ENCODE measurements at regions not wholly inside any gene's neighbourhood (a gene's known extent, or its start where the extent isn't known, plus 50 kb on each side); places are given as distances from the start of the nearest gene placed in this dataset.

GRCh38 chr3:125654526-125654925 lies 59.2 kb upstream of the OSBPL11 start:
- no peak overlapping the region for H3K4me3 ChIP-seq
- intact Hi-C loops (cut with DNase I), result no loop called here

GRCh38 chr3:125662675-125663074 lies 67.4 kb upstream of the OSBPL11 start:
- DNase-seq, result no peak
- intact Hi-C loops (cut with DNase I), result no loop called here
- Histone ChIP-seq H3K27ac (no peak overlapping the region), H3K27me3 (no peaks in the 10 kb centered on the region), H3K36me3 (no peaks in the 10 kb centered on the region), H3K4me3 (no peak overlapping the region), H3K4me1 (peaks cover 0 to 35% (median 7%) of the 10 kb centered on the region in 4 donors), H3K9me3 (no peaks in the 10 kb centered on the region)
- WGBS, 2 donors, result 96 to 98% methylated on average over 2 of the region's 2 CpGs
- TF ChIP-seq POLR2A (IDR thresholded peaks at IDR 0.05), result no peak
- no peak for TF ChIP-seq EP300 (IDR thresholded peaks at IDR 0.05)
- TF ChIP-seq CTCF (IDR thresholded peaks at IDR 0.05), result no peak
- TF ChIP-seq POLR2AphosphoS5 (IDR thresholded peaks at IDR 0.05), result no peak

More at GRCh38 chr3:125654526-125654925, 59.2 kb upstream of the OSBPL11 start:
- no peak for TF ChIP-seq POLR2A (IDR thresholded peaks at IDR 0.05)
- no peak for TF ChIP-seq POLR2AphosphoS5 (IDR thresholded peaks at IDR 0.05)
- no peak for TF ChIP-seq EP300 (IDR thresholded peaks at IDR 0.05)
- no peak for TF ChIP-seq CTCF (IDR thresholded peaks at IDR 0.05)
- 93 to 95% methylated on average over 1 of the region's 1 CpG for WGBS, 2 donors
- Histone ChIP-seq H3K9me3 (no peaks in the 10 kb centered on the region), H3K4me1 (peaks cover 0 to 2% (median 0%) of the 10 kb centered on the region in 4 donors), H3K27ac (no peak overlapping the region), H3K27me3 (no peaks in the 10 kb centered on the region), H3K36me3 (no peaks in the 10 kb centered on the region)
- DNase-seq, result no peak

- Histone ChIP-seq H3K4me1 (peaks cover 0 to 50% (median 24%) of the 10 kb centered on the region in 4 donors), H3K27me3 (no peaks in the 10 kb centered on the region), H3K27ac (no peak overlapping the region), H3K36me3 (no peaks in the 10 kb centered on the region), H3K9me3 (no peaks in the 10 kb centered on the region), H3K4me3 (no peak overlapping the region)
- DNase-seq, result no peak
- 95 to 99% methylated on average over 1 of the region's 1 CpG for WGBS, 2 donors
- no peak for TF ChIP-seq POLR2A (IDR thresholded peaks at IDR 0.05)
- no peak for TF ChIP-seq POLR2AphosphoS5 (IDR thresholded peaks at IDR 0.05)
- TF ChIP-seq EP300 (IDR thresholded peaks at IDR 0.05), result no peak
- TF ChIP-seq CTCF (IDR thresholded peaks at IDR 0.05), result no peak
- intact Hi-C loops (cut with DNase I), result no loop called here
Observed at GRCh38 chr3:125670352-125670751, 75.1 kb upstream of the OSBPL11 start.

- Histone ChIP-seq H3K9me3 (no peaks in the 10 kb centered on the region), H3K4me1 (peaks cover 0 to 44% (median 22%) of the 10 kb centered on the region in 4 donors), H3K27me3 (no peaks in the 10 kb centered on the region), H3K36me3 (no peaks in the 10 kb centered on the region), H3K4me3 (no peak overlapping the region), H3K27ac (no peak overlapping the region)
- WGBS, 2 donors, result 90 to 95% methylated on average over 4 of the region's 4 CpGs
- intact Hi-C loops (cut with DNase I), result no loop called here
- TF ChIP-seq EP300 (IDR thresholded peaks at IDR 0.05) (no peak), CTCF (IDR thresholded peaks at IDR 0.05) (no peak), POLR2AphosphoS5 (IDR thresholded peaks at IDR 0.05) (no peak), POLR2A (IDR thresholded peaks at IDR 0.05) (no peak)
- DNase-seq, result no peak
Observed at GRCh38 chr3:125670945-125671344, 75.6 kb upstream of the OSBPL11 start.
